HG03135 (cell line): ENCODE measurements at regions not wholly inside any gene's neighbourhood (a gene's known extent, or its start where the extent isn't known, plus 50 kb on each side); places are given as distances from the start of the nearest gene placed in this dataset.

Source experiments
- ATAC-seq: cut with Tn5 transposase; IDR thresholded peaks from one replicate; pipeline ENCODE4 v1.9.1; 2021; ENCODE audit warnings: mild to moderate bottlenecking, moderate library complexity; ENCODE audit not compliant: unreplicated experiment

GRCh38 chr13:60797112-60797511 lies 400.1 kb downstream of the TDRD3 start:
- ATAC-seq, result no peak

- ATAC-seq, result no peak
Observed at GRCh38 chr13:60794751-60795150, 397.7 kb downstream of the TDRD3 start.

- no peak for ATAC-seq
Observed at GRCh38 chr13:60790620-60791019, 393.6 kb downstream of the TDRD3 start.

GRCh38 chr13:60788156-60788829 lies 391.3 kb downstream of the TDRD3 start:
- no peak for ATAC-seq

GRCh38 chr13:60787083-60787482 lies 390.1 kb downstream of the TDRD3 start:
- no peak for ATAC-seq

- ATAC-seq, result no peak
Observed at GRCh38 chr13:60772726-60773125, 375.7 kb downstream of the TDRD3 start.

GRCh38 chr13:60765700-60766411 lies 368.8 kb downstream of the TDRD3 start:
- ATAC-seq, result no peak

- ATAC-seq, result no peak
Observed at GRCh38 chr13:60759499-60759898, 362.5 kb downstream of the TDRD3 start.

GRCh38 chr13:60758637-60759036 lies 361.6 kb downstream of the TDRD3 start:
- ATAC-seq, result no peak

- no peak for ATAC-seq
Observed at GRCh38 chr13:60757501-60758215, 360.6 kb downstream of the TDRD3 start.

GRCh38 chr13:60756306-60756705 lies 359.3 kb downstream of the TDRD3 start:
- no peak for ATAC-seq

- ATAC-seq, result no peak
Observed at GRCh38 chr13:60755380-60756163, 358.6 kb downstream of the TDRD3 start.

- ATAC-seq, result no peak
Observed at GRCh38 chr13:60754211-60755090, 357.4 kb downstream of the TDRD3 start.

GRCh38 chr13:60753641-60754040 lies 356.6 kb downstream of the TDRD3 start:
- no peak for ATAC-seq

GRCh38 chr13:60745343-60745742 lies 348.3 kb downstream of the TDRD3 start:
- no peak for ATAC-seq

GRCh38 chr13:60733933-60734332 lies 336.9 kb downstream of the TDRD3 start:
- no peak for ATAC-seq

GRCh38 chr13:60727140-60727539 lies 330.1 kb downstream of the TDRD3 start:
- ATAC-seq, result no peak

- no peak for ATAC-seq
Observed at GRCh38 chr13:60721063-60721462, 324.0 kb downstream of the TDRD3 start.

- ATAC-seq, result no peak
Observed at GRCh38 chr13:60720590-60720989, 323.6 kb downstream of the TDRD3 start.

GRCh38 chr13:60716313-60716712 lies 319.3 kb downstream of the TDRD3 start:
- ATAC-seq, result no peak
